Right atrium auricular region (tissue), 2 donors: ENCODE measurements at regions not wholly inside any gene's neighbourhood (a gene's known extent, or its start where the extent isn't known, plus 50 kb on each side); places are given as distances from the start of the nearest gene placed in this dataset.
"Not testable (repeated sequence)": the region's sequence is repeated elsewhere in the genome, so short reads cannot be mapped to it uniquely, and the experiment has no call there.

Source experiments
- DNase-seq: peaks from one replicate; pipeline ENCODE4 v3.0.0-alpha.2; 2019; ENCODE audit warnings: low spot score
- H3K27ac ChIP-seq, 2 donors: fragments of 200-600 bp; sonication (generic); 1 replicate in 1 of 2; 2 replicates in 1 of 2; pipeline ENCODE4 v1.5.1; 2016 to 2019
- H3K27me3 ChIP-seq, 2 donors: fragments of 200-600 bp; sonication (generic); one replicate each; pipeline versions ENCODE4 v1.5.1 to v1.6.0; 2017 to 2019
- H3K36me3 ChIP-seq: fragments of 200-600 bp; sonication (generic); one replicate; pipeline ENCODE4 v1.5.1; 2016
- H3K4me1 ChIP-seq, 2 donors: fragments of 200-600 bp; sonication (generic); one replicate each; pipeline versions ENCODE4 v1.5.1 to v1.6.0; 2017 to 2019
- H3K4me3 ChIP-seq, 2 donors: fragments of 200-600 bp; sonication (generic); 1 replicate in 1 of 2; 2 replicates in 1 of 2; pipeline ENCODE4 v1.5.1; 2017 to 2019; ENCODE audit warnings: mild to moderate bottlenecking in 1 of 2, moderate library complexity in 1 of 2
- H3K9me3 ChIP-seq, 2 donors: fragments of 200-600 bp; sonication (generic); one replicate each; pipeline ENCODE4 v1.5.1; 2019
- TF ChIP-seq, protein P1 (sequence below), 2 donors: fragments of 200-600 bp; sonication (generic); IDR thresholded peaks; one replicate each; pipeline ENCODE4 v1.5.1; 2019; ENCODE audit warnings: antibody characterized with exemption in 2 of 2

DNA sequence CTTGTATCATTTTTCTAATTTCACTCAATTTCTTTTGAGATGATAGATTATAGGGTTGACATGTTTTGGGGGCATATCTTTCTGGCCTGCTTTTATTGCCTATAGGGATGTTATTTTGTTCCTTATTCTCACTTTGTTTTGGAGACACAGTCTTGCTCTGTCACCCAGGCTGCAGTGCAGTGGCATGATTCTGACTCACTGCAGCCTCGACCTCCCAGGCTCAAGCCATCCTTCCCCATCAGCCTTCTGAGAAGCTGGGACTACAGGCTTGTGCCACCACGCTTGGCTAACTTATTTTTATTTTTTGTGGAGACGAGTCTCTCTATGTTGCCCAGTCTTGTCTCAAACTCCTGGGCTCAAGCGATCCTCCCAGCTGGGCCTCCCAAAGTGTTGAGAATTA lies 72.8 kb upstream of the FAN1 start:
- TF ChIP-seq, protein P1, sequence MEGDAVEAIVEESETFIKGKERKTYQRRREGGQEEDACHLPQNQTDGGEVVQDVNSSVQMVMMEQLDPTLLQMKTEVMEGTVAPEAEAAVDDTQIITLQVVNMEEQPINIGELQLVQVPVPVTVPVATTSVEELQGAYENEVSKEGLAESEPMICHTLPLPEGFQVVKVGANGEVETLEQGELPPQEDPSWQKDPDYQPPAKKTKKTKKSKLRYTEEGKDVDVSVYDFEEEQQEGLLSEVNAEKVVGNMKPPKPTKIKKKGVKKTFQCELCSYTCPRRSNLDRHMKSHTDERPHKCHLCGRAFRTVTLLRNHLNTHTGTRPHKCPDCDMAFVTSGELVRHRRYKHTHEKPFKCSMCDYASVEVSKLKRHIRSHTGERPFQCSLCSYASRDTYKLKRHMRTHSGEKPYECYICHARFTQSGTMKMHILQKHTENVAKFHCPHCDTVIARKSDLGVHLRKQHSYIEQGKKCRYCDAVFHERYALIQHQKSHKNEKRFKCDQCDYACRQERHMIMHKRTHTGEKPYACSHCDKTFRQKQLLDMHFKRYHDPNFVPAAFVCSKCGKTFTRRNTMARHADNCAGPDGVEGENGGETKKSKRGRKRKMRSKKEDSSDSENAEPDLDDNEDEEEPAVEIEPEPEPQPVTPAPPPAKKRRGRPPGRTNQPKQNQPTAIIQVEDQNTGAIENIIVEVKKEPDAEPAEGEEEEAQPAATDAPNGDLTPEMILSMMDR (IDR thresholded peaks at IDR 0.05) = no peak

GRCh38 chr15:30833379-30833778 lies 70.3 kb upstream of the FAN1 start:
- H3K27ac ChIP-seq, H3K9me3 ChIP-seq, H3K4me1 ChIP-seq, H3K27me3 ChIP-seq, H3K4me3 ChIP-seq, H3K36me3 ChIP-seq, DNase-seq: not testable (repeated sequence)

More for the DNA sequence above, 72.8 kb upstream of the FAN1 start:
- no peaks in the 10 kb centered on the region for H3K4me1 ChIP-seq
- H3K27ac ChIP-seq = no peak overlapping the region
- DNase-seq = no peak
- H3K4me3 ChIP-seq = no peak overlapping the region
- no peaks in the 10 kb centered on the region for H3K9me3 ChIP-seq
- no peaks in the 10 kb centered on the region for H3K27me3 ChIP-seq
- no peaks in the 10 kb centered on the region for H3K36me3 ChIP-seq

GRCh38 chr15:30841639-30842038 lies 62.1 kb upstream of the FAN1 start:
- not testable (repeated sequence) for H3K36me3 ChIP-seq, H3K9me3 ChIP-seq, H3K27ac ChIP-seq, H3K4me3 ChIP-seq, H3K4me1 ChIP-seq, DNase-seq, H3K27me3 ChIP-seq

GRCh38 chr15:30842798-30843472 lies 60.8 kb upstream of the FAN1 start:
- not testable (repeated sequence) for H3K4me3 ChIP-seq, H3K9me3 ChIP-seq, H3K27ac ChIP-seq, DNase-seq, H3K27me3 ChIP-seq, H3K4me1 ChIP-seq, H3K36me3 ChIP-seq

GRCh38 chr15:30845536-30845935 lies 58.2 kb upstream of the FAN1 start:
- H3K4me1 ChIP-seq, H3K27ac ChIP-seq, H3K9me3 ChIP-seq, H3K4me3 ChIP-seq, H3K27me3 ChIP-seq, H3K36me3 ChIP-seq, DNase-seq: not testable (repeated sequence)
